ENCODE measurements at regions not wholly inside any gene's neighbourhood (a gene's known extent, or its start where the extent isn't known, plus 50 kb on each side); places are given as distances from the start of the nearest gene placed in this dataset.

- TF ChIP-seq, protein P1, sequence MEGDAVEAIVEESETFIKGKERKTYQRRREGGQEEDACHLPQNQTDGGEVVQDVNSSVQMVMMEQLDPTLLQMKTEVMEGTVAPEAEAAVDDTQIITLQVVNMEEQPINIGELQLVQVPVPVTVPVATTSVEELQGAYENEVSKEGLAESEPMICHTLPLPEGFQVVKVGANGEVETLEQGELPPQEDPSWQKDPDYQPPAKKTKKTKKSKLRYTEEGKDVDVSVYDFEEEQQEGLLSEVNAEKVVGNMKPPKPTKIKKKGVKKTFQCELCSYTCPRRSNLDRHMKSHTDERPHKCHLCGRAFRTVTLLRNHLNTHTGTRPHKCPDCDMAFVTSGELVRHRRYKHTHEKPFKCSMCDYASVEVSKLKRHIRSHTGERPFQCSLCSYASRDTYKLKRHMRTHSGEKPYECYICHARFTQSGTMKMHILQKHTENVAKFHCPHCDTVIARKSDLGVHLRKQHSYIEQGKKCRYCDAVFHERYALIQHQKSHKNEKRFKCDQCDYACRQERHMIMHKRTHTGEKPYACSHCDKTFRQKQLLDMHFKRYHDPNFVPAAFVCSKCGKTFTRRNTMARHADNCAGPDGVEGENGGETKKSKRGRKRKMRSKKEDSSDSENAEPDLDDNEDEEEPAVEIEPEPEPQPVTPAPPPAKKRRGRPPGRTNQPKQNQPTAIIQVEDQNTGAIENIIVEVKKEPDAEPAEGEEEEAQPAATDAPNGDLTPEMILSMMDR (conservative IDR thresholded peaks at IDR 0.05; ENCODE audit: low read depth, low read length): no peak
- TF ChIP-seq EZH2 (IDR thresholded peaks at IDR 0.05; ENCODE audit: borderline replicate concordance, low read depth, low read length, poor library complexity, severe bottlenecking): no peak
These were observed 499.8 kb downstream of the RASEF start for GRCh38 chr9:82563094-82563493.

Measured in A673 (cell line).